ENCODE measurements at regions not wholly inside any gene's neighbourhood (a gene's known extent, or its start where the extent isn't known, plus 50 kb on each side); places are given as distances from the start of the nearest gene placed in this dataset.
A peak's percentile ranks its signal among the peaks of the same experiment; 100 is the strongest.

GRCh38 chr6:100103931-100104330 is 109.9 kb upstream of the MCHR2 start:
- in situ Hi-C loops (cut with MboI; ENCODE audit: low sequenced_read_pairs, unreplicated experiment), result loop anchor here (25.0 kb wide), 1 partner anchor 558 kb away; no protein-coding TSS in a partner anchor
- no peak for TF ChIP-seq CTCF (IDR thresholded peaks at IDR 0.05; ENCODE audit: borderline replicate concordance, control extremely low read depth, extremely low read depth, insufficient read depth, missing control alignments)
- no peak for DNase-seq (ENCODE audit: low spot score)

- no peak for TF ChIP-seq CTCF (IDR thresholded peaks at IDR 0.05; ENCODE audit: borderline replicate concordance, control extremely low read depth, extremely low read depth, insufficient read depth, missing control alignments)
- DNase-seq (ENCODE audit: low spot score), result no peak
- in situ Hi-C loops (cut with MboI; ENCODE audit: low sequenced_read_pairs, unreplicated experiment), result loop anchor here (25.0 kb wide), 1 partner anchor 559 kb away; no protein-coding TSS in a partner anchor
Observed at GRCh38 chr6:100103194-100103593, 109.2 kb upstream of the MCHR2 start.

DNA sequence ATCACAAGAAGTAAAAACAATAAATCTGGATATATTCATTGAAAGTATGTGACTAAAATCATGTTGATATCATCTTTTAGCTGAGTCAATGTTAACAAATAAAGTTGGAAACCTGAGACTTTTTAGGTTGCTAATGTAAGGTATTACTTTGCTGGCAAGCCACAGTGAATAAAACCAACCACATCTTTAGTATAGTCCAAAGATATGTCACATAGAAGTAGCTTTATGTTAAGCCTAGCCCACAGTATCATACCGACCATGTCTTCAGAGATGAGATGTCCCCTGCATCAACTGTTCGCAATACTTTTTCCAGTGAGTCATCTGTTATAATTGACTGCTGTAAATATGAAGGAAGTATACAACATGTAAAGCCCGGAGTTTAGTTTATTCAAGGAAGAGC is 107.6 kb upstream of the MCHR2 start:
- in situ Hi-C loops (cut with MboI; ENCODE audit: low sequenced_read_pairs, unreplicated experiment), result loop anchor here (25.0 kb wide), 1 partner anchor 561 kb away; no protein-coding TSS in a partner anchor
- TF ChIP-seq CTCF (IDR thresholded peaks at IDR 0.05; ENCODE audit: borderline replicate concordance, control extremely low read depth, extremely low read depth, insufficient read depth, missing control alignments), result no peak
- no peak for DNase-seq (ENCODE audit: low spot score)

DNA sequence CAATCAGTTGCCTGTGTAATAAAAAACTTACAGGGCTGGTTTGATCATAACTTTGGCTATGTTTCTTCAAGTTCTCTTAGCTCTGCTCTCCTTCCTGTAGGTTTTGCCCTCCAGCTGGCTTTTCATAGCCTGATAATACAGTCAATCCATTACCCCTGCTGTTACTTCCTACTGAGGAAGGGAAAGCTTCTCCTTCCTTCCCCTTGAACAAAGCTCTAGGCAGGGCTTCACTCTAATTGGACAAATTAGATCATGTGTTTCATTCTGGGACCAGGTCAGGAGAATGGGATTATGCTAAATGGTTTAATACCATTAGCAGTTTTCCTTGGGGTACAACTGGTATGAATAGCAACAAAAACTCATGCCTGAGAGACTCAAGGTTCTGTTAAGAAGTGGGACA is 106.8 kb upstream of the MCHR2 start:
- in situ Hi-C loops (cut with MboI; ENCODE audit: low sequenced_read_pairs, unreplicated experiment), result loop anchor here (25.0 kb wide), 1 partner anchor 562 kb away; no protein-coding TSS in a partner anchor
- no peak for TF ChIP-seq CTCF (IDR thresholded peaks at IDR 0.05; ENCODE audit: borderline replicate concordance, control extremely low read depth, extremely low read depth, insufficient read depth, missing control alignments)
- DNase-seq (ENCODE audit: low spot score), result no peak

DNA sequence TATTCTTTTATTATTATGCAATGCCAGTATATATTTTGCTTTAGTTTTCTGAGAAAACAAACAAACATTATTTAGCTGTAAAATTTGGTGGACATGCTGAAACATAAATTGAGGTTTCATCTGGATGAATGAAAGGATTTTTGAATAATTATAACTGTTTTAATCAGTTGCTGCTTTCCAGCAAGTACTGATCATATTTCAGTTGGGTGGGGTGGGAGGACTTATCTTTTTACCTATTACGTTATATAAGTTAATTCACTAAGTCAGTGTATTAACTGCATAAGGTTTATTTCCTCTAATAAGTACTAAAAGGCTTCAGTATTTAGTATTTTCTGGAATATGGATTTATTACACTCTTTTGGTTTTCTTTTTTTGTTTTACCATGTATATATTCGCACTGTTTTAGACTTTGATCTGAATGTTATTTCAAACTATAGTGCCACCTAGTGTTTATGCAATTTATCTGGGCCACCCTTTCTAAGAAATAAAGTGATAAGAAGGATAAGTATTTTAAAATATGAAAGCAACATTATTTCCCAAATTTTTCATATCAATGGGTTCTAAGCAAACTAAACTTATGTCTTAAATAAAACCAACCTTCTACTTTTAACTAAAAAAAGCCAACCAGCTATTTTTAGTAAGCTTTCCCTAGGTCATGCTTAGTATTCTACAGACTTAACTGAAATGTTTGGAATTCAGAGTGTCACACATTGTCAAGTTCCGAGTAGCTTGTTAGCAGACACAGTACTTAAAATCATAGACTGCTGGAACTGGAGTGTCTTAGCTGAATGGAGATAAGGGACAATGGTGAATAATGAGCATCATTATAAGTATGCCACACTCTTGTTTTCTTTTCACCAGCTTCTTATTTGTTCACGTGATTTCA is 105.4 kb upstream of the MCHR2 start:
- peak; percentile 28 for DNase-seq (ENCODE audit: low spot score)
- in situ Hi-C loops (cut with MboI; ENCODE audit: low sequenced_read_pairs, unreplicated experiment), result loop anchor here (10.0 to 25.0 kb wide), 3 partner anchors 95 to 563 kb away; no protein-coding TSS in a partner anchor
- peak; percentile 17 for TF ChIP-seq CTCF (IDR thresholded peaks at IDR 0.05; ENCODE audit: borderline replicate concordance, control extremely low read depth, extremely low read depth, insufficient read depth, missing control alignments)

DNA sequence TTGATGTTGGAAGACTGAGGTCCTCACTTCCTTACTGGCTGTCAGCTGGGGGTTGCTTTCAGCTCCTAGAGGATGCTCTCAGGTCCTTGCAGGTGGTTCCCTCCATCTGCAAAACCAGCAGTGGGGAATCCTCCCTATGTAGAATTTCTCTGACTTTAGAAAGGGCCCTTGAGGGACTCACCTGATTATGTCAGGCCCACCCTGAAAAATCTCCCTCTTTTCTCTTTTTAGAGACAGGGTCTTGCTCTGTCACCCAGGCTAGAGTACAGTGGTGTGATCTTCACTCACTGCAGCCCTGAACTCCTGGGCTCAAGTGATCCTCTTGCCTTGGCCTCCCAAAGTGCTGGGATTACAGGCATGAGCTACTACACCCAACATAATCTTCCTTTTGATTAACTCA is 102.9 kb upstream of the MCHR2 start:
- no peak for DNase-seq (ENCODE audit: low spot score)
- in situ Hi-C loops (cut with MboI; ENCODE audit: low sequenced_read_pairs, unreplicated experiment), result loop anchor here (10.0 to 25.0 kb wide), 2 partner anchors 92 to 235 kb away; no protein-coding TSS in a partner anchor
- TF ChIP-seq CTCF (IDR thresholded peaks at IDR 0.05; ENCODE audit: borderline replicate concordance, control extremely low read depth, extremely low read depth, insufficient read depth, missing control alignments), result no peak
